Thyroid gland (tissue), 4 donors: ENCODE measurements at regions not wholly inside any gene's neighbourhood (a gene's known extent, or its start where the extent isn't known, plus 50 kb on each side); places are given as distances from the start of the nearest gene placed in this dataset.

Experiments used
- DNase-seq, 2 donors: peaks; one replicate each; pipeline ENCODE4 v3.0.0-alpha.2; 2019
- H3K27ac ChIP-seq, 3 donors: fragments of 200-600 bp; sonication (generic); 1 replicate in 2 of 3; 2 replicates in 1 of 3; pipeline ENCODE4 v1.5.1; 2016 to 2019; ENCODE audit warnings: mild to moderate bottlenecking in 1 of 3, moderate library complexity in 1 of 3
- H3K27me3 ChIP-seq: fragments of 200-600 bp; sonication (generic); one replicate; pipeline ENCODE4 v1.5.1; 2019
- H3K36me3 ChIP-seq, 2 donors: fragments of 200-600 bp; sonication (generic); one replicate each; pipeline ENCODE4 v1.5.1; 2016 to 2019
- H3K4me1 ChIP-seq, 2 donors: fragments of 200-600 bp; sonication (generic); one replicate each; pipeline ENCODE4 v1.5.1; 2017 to 2019
- H3K4me3 ChIP-seq, 3 donors: fragments of 200-600 bp; sonication (generic); replicated peaks in 1 of 3; 1 replicate in 2 of 3; 2 replicates in 1 of 3; pipeline ENCODE4 v1.5.1; 2016; ENCODE audit warnings: mild to moderate bottlenecking in 1 of 3
- H3K9me3 ChIP-seq: fragments of 200-600 bp; sonication (generic); one replicate; pipeline ENCODE4 v1.5.1; 2017
- CTCF ChIP-seq, 6 experiments: fragments of 200-600 bp in 3 of 6; fragments of 450-650 bp in 3 of 6; sonication (generic) in 3 of 6; IDR thresholded peaks; one replicate each; pipeline ENCODE4 v1.5.1; 2016 to 2019; ENCODE audit warnings: antibody characterized with exemption in 6 of 6, mild to moderate bottlenecking in 2 of 6, inconsistent platforms in 1 of 6, moderate library complexity in 1 of 6
- POLR2A ChIP-seq, 2 donors: fragments of 450-650 bp; IDR thresholded peaks; one replicate each; pipeline ENCODE4 v1.6.1; 2017; ENCODE audit warnings: antibody characterized with exemption in 2 of 2, mild to moderate bottlenecking in 2 of 2, moderate library complexity in 1 of 2
- WGBS, 2 donors: methylation state at CpG; one replicate each; pipeline ENCODE4 v1.1.5; 2017; 5-methylcytosine and 5-hydroxymethylcytosine counted together
- intact Hi-C: fragments of 100-400 bp; cut with DNase I; formaldehyde crosslinking; loops from one replicate; pipeline ENCODE4 v1.15.1; 2023

GRCh38 chr4:183030309-183030708 lies 68.7 kb upstream of the WWC2 start:
- Histone ChIP-seq H3K4me1 (peaks cover 0 to 6% of the 10 kb centered on the region in 2 donors), H3K4me3 (no peak overlapping the region), H3K27ac (no peak overlapping the region), H3K27me3 (no peaks in the 10 kb centered on the region), H3K9me3 (no peaks in the 10 kb centered on the region), H3K36me3 (no peaks in the 10 kb centered on the region)
- 59 to 62% methylated on average over 1 of the region's 1 CpG for WGBS, 2 donors
- no peak for TF ChIP-seq POLR2A (IDR thresholded peaks at IDR 0.05)
- TF ChIP-seq CTCF (IDR thresholded peaks at IDR 0.05): no peak
- DNase-seq: no peak
- intact Hi-C loops: no loop called here

GRCh38 chr4:183029365-183029764 lies 69.7 kb upstream of the WWC2 start:
- TF ChIP-seq POLR2A (IDR thresholded peaks at IDR 0.05) (no peak), CTCF (IDR thresholded peaks at IDR 0.05) (no peak)
- no peak overlapping the region for H3K4me3 ChIP-seq
- no peak overlapping the region for H3K27ac ChIP-seq
- 93 to 94% methylated on average over 4 of the region's 4 CpGs for WGBS, 2 donors
- no peaks in the 10 kb centered on the region for H3K27me3 ChIP-seq
- peaks cover 0 to 6% of the 10 kb centered on the region in 2 donors for H3K4me1 ChIP-seq
- no peaks in the 10 kb centered on the region for H3K36me3 ChIP-seq
- no peaks in the 10 kb centered on the region for H3K9me3 ChIP-seq
- DNase-seq: no peak
- intact Hi-C loops: no loop called here

GRCh38 chr4:183026701-183027100 lies 72.4 kb upstream of the WWC2 start:
- no peak for TF ChIP-seq CTCF (IDR thresholded peaks at IDR 0.05)
- TF ChIP-seq POLR2A (IDR thresholded peaks at IDR 0.05): no peak
- H3K4me3 ChIP-seq: no peak overlapping the region
- intact Hi-C loops: no loop called here
- no peaks in the 10 kb centered on the region for H3K36me3 ChIP-seq
- DNase-seq: no peak
- H3K27me3 ChIP-seq: no peaks in the 10 kb centered on the region
- H3K9me3 ChIP-seq: no peaks in the 10 kb centered on the region
- peaks cover 0 to 6% of the 10 kb centered on the region in 2 donors for H3K4me1 ChIP-seq
- H3K27ac ChIP-seq: no peak overlapping the region
- WGBS, 2 donors: 89 to 94% methylated on average over 2 of the region's 2 CpGs

- Histone ChIP-seq H3K36me3 (no peaks in the 10 kb centered on the region), H3K4me3 (no peak overlapping the region), H3K27ac (no peak overlapping the region), H3K27me3 (no peaks in the 10 kb centered on the region), H3K9me3 (no peaks in the 10 kb centered on the region), H3K4me1 (no peaks in the 10 kb centered on the region)
- no peak for DNase-seq
- TF ChIP-seq POLR2A (IDR thresholded peaks at IDR 0.05) (no peak), CTCF (IDR thresholded peaks at IDR 0.05) (no peak)
- intact Hi-C loops: no loop called here
- WGBS, 2 donors: 91 to 95% methylated on average over 8 of the region's 8 CpGs
Measured at GRCh38 chr4:183022617-183023016, 76.4 kb upstream of the WWC2 start.

- DNase-seq: no peak
- TF ChIP-seq CTCF (IDR thresholded peaks at IDR 0.05): no peak
- TF ChIP-seq POLR2A (IDR thresholded peaks at IDR 0.05): no peak
- no peaks in the 10 kb centered on the region for H3K36me3 ChIP-seq
- H3K9me3 ChIP-seq: no peaks in the 10 kb centered on the region
- H3K4me1 ChIP-seq: no peaks in the 10 kb centered on the region
- no peaks in the 10 kb centered on the region for H3K27me3 ChIP-seq
- intact Hi-C loops: no loop called here
- WGBS, 2 donors: 79 to 84% methylated on average over 6 of the region's 6 CpGs
- H3K4me3 ChIP-seq: no peak overlapping the region
- no peak overlapping the region for H3K27ac ChIP-seq
Measured at GRCh38 chr4:183017962-183018361, 81.1 kb upstream of the WWC2 start.
